Activated T-cell treated with anti-CD3 and anti-CD28 coated beads, Interleukin-2, amount 50 U/mL, for 72 hours (primary cell): ENCODE measurements at regions not wholly inside any gene's neighbourhood (a gene's known extent, or its start where the extent isn't known, plus 50 kb on each side); places are given as distances from the start of the nearest gene placed in this dataset.

Experiments used
- ATAC-seq, 2 donors: fragments of 150-1000 bp; cut with Tn5 transposase; replicated peaks in 1 of 2; 2 replicates each; pipeline ENCODE4 v1.10.0; 2021; ENCODE audit warnings: moderate library complexity in 2 of 2, mild to moderate bottlenecking in 1 of 2
- DNase-seq, 2 donors: peaks; one replicate each; pipeline ENCODE4 v3.0.0; 2021 to 2022; ENCODE audit warnings: mixed read lengths in 1 of 2
- H3K27ac Mint-ChIP-seq: one replicate; pipeline ENCODE4 v1.8.0; 2022; ENCODE audit warnings: mild to moderate bottlenecking, moderate library complexity, mixed read lengths
- H3K27me3 Mint-ChIP-seq: one replicate; pipeline ENCODE4 v1.8.0; 2022; ENCODE audit warnings: low read depth, mixed read lengths
- H3K36me3 Mint-ChIP-seq, 2 donors: one replicate each; pipeline ENCODE4 v1.8.0; 2022; ENCODE audit warnings: mixed read lengths in 2 of 2, mild to moderate bottlenecking in 1 of 2; ENCODE audit not compliant: insufficient read depth in 2 of 2
- H3K4me1 Mint-ChIP-seq: one replicate; pipeline ENCODE4 v1.8.0; 2022; ENCODE audit warnings: low read depth, mixed read lengths
- H3K4me3 Mint-ChIP-seq, 2 donors: one replicate each; pipeline ENCODE4 v1.8.0; 2022; ENCODE audit warnings: mild to moderate bottlenecking in 2 of 2, mixed read lengths in 2 of 2, moderate library complexity in 2 of 2
- H3K9me3 Mint-ChIP-seq, 2 donors: one replicate each; pipeline ENCODE4 v1.8.0; 2022; ENCODE audit warnings: mixed read lengths in 2 of 2

DNA sequence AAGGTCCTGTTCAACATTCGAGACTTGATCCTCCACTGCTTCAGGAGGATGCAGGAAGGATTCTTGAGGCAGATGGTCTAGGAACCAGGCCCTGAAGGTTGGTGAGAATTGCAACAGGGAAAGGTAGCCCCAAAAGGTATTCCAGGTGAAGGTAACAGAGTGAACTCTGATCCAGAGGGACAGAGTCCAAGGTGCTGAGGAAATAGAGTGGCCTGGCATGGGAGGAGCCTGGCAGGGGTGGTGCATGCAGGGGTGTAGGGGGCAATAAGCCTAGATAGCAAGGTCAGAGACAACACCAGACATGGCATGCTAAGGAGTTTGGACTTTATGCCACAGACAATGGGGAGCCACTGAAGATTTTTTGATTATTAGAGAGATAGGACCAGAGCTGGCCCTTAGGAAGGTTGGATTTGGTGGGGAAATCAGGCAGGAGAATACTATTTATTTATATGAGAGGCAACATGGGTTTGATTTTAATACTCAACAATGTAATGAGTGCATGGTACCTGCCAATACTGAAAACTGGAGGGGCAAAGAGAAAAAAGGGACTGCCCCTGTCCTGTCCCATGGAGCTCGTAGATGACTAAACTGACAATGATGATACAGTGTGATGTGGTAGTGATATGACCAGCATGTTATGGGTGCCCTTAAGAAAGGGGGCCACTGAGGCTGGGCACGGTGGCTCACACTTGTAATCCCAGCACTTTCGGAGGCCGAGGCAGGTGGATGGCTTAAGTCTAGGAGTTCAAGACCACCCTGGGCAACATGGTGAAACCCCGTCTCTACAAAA, 50.5 kb upstream of the TMED10 start:
- Mint-ChIP-seq H3K27ac (no peak overlapping the region), H3K36me3 (no peaks in the 10 kb centered on the region), H3K9me3 (no peaks in the 10 kb centered on the region), H3K4me1 (peaks cover 63% of the 10 kb centered on the region), H3K4me3 (no peak overlapping the region), H3K27me3 (peaks cover 16% of the 10 kb centered on the region)
- DNase-seq (peak; percentile 15 to 26), ATAC-seq (peak; percentile 90 to 91)
